NCI-H2107 treated with DMSO at 0.1 percent for 48 hours (cell line): ENCODE measurements at regions not wholly inside any gene's neighbourhood (a gene's known extent, or its start where the extent isn't known, plus 50 kb on each side); places are given as distances from the start of the nearest gene placed in this dataset.

Experiments
- DNase-seq: peaks from one replicate; lab custom pipeline; 2025; ENCODE audit not compliant: unreplicated experiment; lab: John Stamatoyannopoulos, UW

GRCh38 chrX:22392133-22392948 lies 119.6 kb downstream of the CBLL2 start:
- DNase-seq = no peak

- no peak for DNase-seq
Observed at GRCh38 chrX:22395372-22395771, 122.7 kb downstream of the CBLL2 start.

- DNase-seq = no peak
Observed at GRCh38 chrX:22396408-22396807, 123.7 kb downstream of the CBLL2 start.

GRCh38 chrX:22397566-22397965 lies 124.9 kb downstream of the CBLL2 start:
- no peak for DNase-seq

- no peak for DNase-seq
Observed at GRCh38 chrX:22399437-22400192, 126.9 kb downstream of the CBLL2 start.

GRCh38 chrX:22404297-22404696 lies 131.6 kb downstream of the CBLL2 start:
- no peak for DNase-seq

GRCh38 chrX:22406201-22406737 lies 133.6 kb downstream of the CBLL2 start:
- DNase-seq = no peak

- no peak for DNase-seq
Observed at GRCh38 chrX:22409418-22409817, 136.7 kb downstream of the CBLL2 start.

- DNase-seq = no peak
Observed at GRCh38 chrX:22424122-22424915, 151.6 kb downstream of the CBLL2 start.

GRCh38 chrX:22424919-22425318 lies 152.2 kb downstream of the CBLL2 start:
- no peak for DNase-seq

- no peak for DNase-seq
Observed at GRCh38 chrX:22429704-22430103, 157.0 kb downstream of the CBLL2 start.

GRCh38 chrX:22430701-22431100 lies 158.0 kb downstream of the CBLL2 start:
- no peak for DNase-seq

GRCh38 chrX:22433292-22434070 lies 160.8 kb downstream of the CBLL2 start:
- no peak for DNase-seq

- DNase-seq = no peak
Observed at GRCh38 chrX:22445880-22446279, 173.2 kb downstream of the CBLL2 start.

GRCh38 chrX:22462959-22463358 lies 190.2 kb downstream of the CBLL2 start:
- DNase-seq = no peak

GRCh38 chrX:22467571-22467970 lies 194.9 kb downstream of the CBLL2 start:
- no peak for DNase-seq

- no peak for DNase-seq
Observed at GRCh38 chrX:22481436-22481835, 208.7 kb downstream of the CBLL2 start.

- DNase-seq = no peak
Observed at GRCh38 chrX:22486296-22486695, 213.6 kb downstream of the CBLL2 start.

GRCh38 chrX:22516893-22517292 lies 244.2 kb downstream of the CBLL2 start:
- DNase-seq = no peak

- DNase-seq = no peak
Observed at GRCh38 chrX:22520128-22520828, 247.6 kb downstream of the CBLL2 start.
